AG09309 (cell line): ENCODE measurements at regions not wholly inside any gene's neighbourhood (a gene's known extent, or its start where the extent isn't known, plus 50 kb on each side); places are given as distances from the start of the nearest gene placed in this dataset.

Source experiments
- DNase-seq: peaks from one replicate; pipeline ENCODE4 v3.0.0-alpha.2; 2010; ENCODE audit warnings: low read depth
- H3K4me3 ChIP-seq: 2 replicates; pipeline ENCODE4 v1.5.1; 2011; ENCODE audit warnings: mild to moderate bottlenecking, low read depth, low read length, moderate library complexity; ENCODE audit not compliant: control insufficient read depth
- CTCF ChIP-seq: IDR thresholded peaks from 2 replicates; pipeline ENCODE4 v1.5.1; 2011; ENCODE audit warnings: mild to moderate bottlenecking, low read depth, low read length, inconsistent platforms; ENCODE audit not compliant: insufficient read depth, control insufficient read depth; ENCODE audit errors: missing control alignments

- H3K4me3 ChIP-seq: no peak overlapping the region
- TF ChIP-seq CTCF: no peak
- no peak for DNase-seq
These were observed 423.8 kb upstream of the EPHA5 start for GRCh38 chr4:66094070-66094469.

GRCh38 chr4:66091786-66092185, 421.5 kb upstream of the EPHA5 start:
- no peak for DNase-seq
- H3K4me3 ChIP-seq: no peak overlapping the region
- TF ChIP-seq CTCF: no peak

GRCh38 chr4:66073961-66074360, 403.7 kb upstream of the EPHA5 start:
- TF ChIP-seq CTCF: no peak
- no peak overlapping the region for H3K4me3 ChIP-seq
- DNase-seq: no peak

GRCh38 chr4:66071911-66072310, 401.6 kb upstream of the EPHA5 start:
- TF ChIP-seq CTCF: no peak
- DNase-seq: no peak
- no peak overlapping the region for H3K4me3 ChIP-seq

- H3K4me3 ChIP-seq: no peak overlapping the region
- no peak for TF ChIP-seq CTCF
- DNase-seq: no peak
These were observed 392.6 kb upstream of the EPHA5 start for GRCh38 chr4:66062921-66063320.

- no peak overlapping the region for H3K4me3 ChIP-seq
- no peak for DNase-seq
- no peak for TF ChIP-seq CTCF
These were observed 391.8 kb upstream of the EPHA5 start for GRCh38 chr4:66062044-66062443.

- DNase-seq: no peak
- TF ChIP-seq CTCF: no peak
- H3K4me3 ChIP-seq: no peak overlapping the region
These were observed 389.3 kb upstream of the EPHA5 start for GRCh38 chr4:66059556-66059955.
